HEK293 (cell line): ENCODE measurements at regions not wholly inside any gene's neighbourhood (a gene's known extent, or its start where the extent isn't known, plus 50 kb on each side); places are given as distances from the start of the nearest gene placed in this dataset.

Source experiments
- CTCF ChIA-PET: fragments of 350-600 bp; formaldehyde crosslinking; extraction: SDS; loops from one replicate; lab custom pipeline; 2021; ENCODE audit warnings: antibody characterized with exemption; lab: Yijun Ruan, JAX
- POLR2A ChIA-PET: fragments of 300-600 bp; formaldehyde crosslinking; extraction: SDS; loops from one replicate; lab custom pipeline; 2020; ENCODE audit warnings: antibody characterized with exemption, inconsistent platforms; lab: Yijun Ruan, JAX
- H3K27ac ChIP-seq: fragments of 200-500 bp; sonication (Bioruptor generic); 2 replicates; pipeline ENCODE4 v1.5.1; 2014; ENCODE audit warnings: low read depth, low read length, control low read depth, inconsistent platforms; ENCODE audit errors: extremely low read depth
- H3K36me3 ChIP-seq, 2 experiments: fragments of 200-500 bp in 1 of 2; sonication (Bioruptor generic) in 1 of 2; 1 replicate in 1 of 2; 2 replicates in 1 of 2; pipeline ENCODE4 v1.5.1; 2014 to 2017; ENCODE audit warnings: inconsistent platforms in 2 of 2, low read length in 2 of 2; ENCODE audit not compliant: control insufficient read depth in 2 of 2, insufficient read depth in 1 of 2
- H3K4me1 ChIP-seq: fragments of 200-500 bp; sonication (Bioruptor generic); 2 replicates; pipeline ENCODE4 v1.5.1; 2014; ENCODE audit warnings: mild to moderate bottlenecking, low read length, inconsistent platforms; ENCODE audit not compliant: control insufficient read depth, insufficient read depth
- H3K4me3 ChIP-seq: 2 replicates; pipeline ENCODE4 v1.5.1; 2011; ENCODE audit warnings: low read depth, mild to moderate bottlenecking, control low read depth, low read length, moderate library complexity
- H3K9me3 ChIP-seq: fragments of 200-500 bp; sonication (Bioruptor generic); 2 replicates; pipeline ENCODE4 v1.5.1; 2014; ENCODE audit warnings: low read depth, low read length, inconsistent platforms; ENCODE audit not compliant: control insufficient read depth, insufficient read depth
- ATF2 ChIP-seq: fragments of 450-650 bp; formaldehyde crosslinking; IDR thresholded peaks from 2 replicates; pipeline ENCODE4 v1.5.1; 2016; ENCODE audit warnings: missing biosample characterization, missing genetic modification characterization, low read depth
- HOXC10 ChIP-seq: sonication (generic); formaldehyde crosslinking; IDR thresholded peaks from 2 replicates; pipeline ENCODE4 v1.8.1; 2023; ENCODE audit warnings: mild to moderate bottlenecking, missing genetic modification reagents
- KLF7 ChIP-seq: fragments of 450-650 bp; formaldehyde crosslinking; IDR thresholded peaks from 2 replicates; pipeline ENCODE4 v1.5.1; 2016; ENCODE audit warnings: missing biosample characterization, missing genetic modification characterization, borderline replicate concordance
- MZF1 ChIP-seq: fragments of 450-650 bp; formaldehyde crosslinking; IDR thresholded peaks from 2 replicates; pipeline ENCODE4 v1.5.1; 2017; ENCODE audit warnings: missing biosample characterization, missing genetic modification characterization, borderline replicate concordance
- SCRT2 ChIP-seq: fragments of 450-650 bp; formaldehyde crosslinking; IDR thresholded peaks from 2 replicates; pipeline ENCODE4 v1.5.1; 2016; ENCODE audit warnings: missing biosample characterization, missing genetic modification characterization
- ZBTB8A ChIP-seq: fragments of 450-650 bp; formaldehyde crosslinking; IDR thresholded peaks from 2 replicates; pipeline ENCODE4 v1.5.1; 2016; ENCODE audit warnings: missing biosample characterization, missing genetic modification characterization
- ZFP3 ChIP-seq: fragments of 450-650 bp; formaldehyde crosslinking; IDR thresholded peaks from 2 replicates; pipeline ENCODE4 v1.5.1; 2016; ENCODE audit warnings: low read depth, missing biosample characterization, missing genetic modification characterization
- ZFP37 ChIP-seq: fragments of 450-650 bp; formaldehyde crosslinking; IDR thresholded peaks from 2 replicates; pipeline ENCODE4 v1.5.1; 2016; ENCODE audit warnings: missing biosample characterization, missing genetic modification characterization
- ZNF133 ChIP-seq: fragments of 450-650 bp; formaldehyde crosslinking; IDR thresholded peaks from 2 replicates; pipeline ENCODE4 v1.5.1; 2016; ENCODE audit warnings: missing biosample characterization, missing genetic modification characterization
- ZNF449 ChIP-seq: fragments of 450-650 bp; formaldehyde crosslinking; IDR thresholded peaks from 2 replicates; pipeline ENCODE4 v1.5.1; 2017; ENCODE audit warnings: missing biosample characterization, mild to moderate bottlenecking, missing genetic modification characterization, moderate library complexity
- ZNF488 ChIP-seq: fragments of 450-650 bp; formaldehyde crosslinking; IDR thresholded peaks from 2 replicates; pipeline ENCODE4 v1.5.1; 2016; ENCODE audit warnings: missing biosample characterization, missing genetic modification characterization
- ZNF514 ChIP-seq: fragments of 450-650 bp; formaldehyde crosslinking; IDR thresholded peaks from 2 replicates; pipeline ENCODE4 v1.5.1; 2016; ENCODE audit warnings: missing biosample characterization, missing genetic modification characterization
- ZNF560 ChIP-seq: fragments of 450-650 bp; formaldehyde crosslinking; IDR thresholded peaks from 2 replicates; pipeline ENCODE4 v1.5.1; 2017; ENCODE audit warnings: missing biosample characterization, missing genetic modification characterization, borderline replicate concordance
- ZNF596 ChIP-seq: fragments of 450-650 bp; IDR thresholded peaks from 2 replicates; pipeline ENCODE4 v1.5.0; 2018; ENCODE audit warnings: missing biosample characterization, mild to moderate bottlenecking, missing genetic modification characterization, moderate library complexity
- ZNF654 ChIP-seq: fragments of 450-650 bp; formaldehyde crosslinking; IDR thresholded peaks from 2 replicates; pipeline ENCODE4 v1.5.1; 2016; ENCODE audit warnings: low read depth, missing biosample characterization, missing genetic modification characterization
- ZNF707 ChIP-seq: fragments of 450-650 bp; formaldehyde crosslinking; IDR thresholded peaks from 2 replicates; pipeline ENCODE4 v1.5.1; 2016; ENCODE audit warnings: missing biosample characterization, missing genetic modification characterization
- ZNF791 ChIP-seq: fragments of 450-650 bp; formaldehyde crosslinking; IDR thresholded peaks from 2 replicates; pipeline ENCODE4 v1.5.1; 2016; ENCODE audit warnings: missing biosample characterization, missing genetic modification characterization
- TF ChIP-seq, protein P1 (sequence below): fragments of 450-650 bp; formaldehyde crosslinking; IDR thresholded peaks from 2 replicates; pipeline ENCODE4 v1.5.1; 2016; ENCODE audit warnings: missing biosample characterization, missing genetic modification characterization
- TF ChIP-seq, protein P2 (sequence below): sonication (generic); formaldehyde crosslinking; IDR thresholded peaks from 2 replicates; pipeline ENCODE4 v1.8.1; 2022; ENCODE audit warnings: mild to moderate bottlenecking, moderate library complexity, missing genetic modification reagents
- TF ChIP-seq, protein P3 (sequence below): fragments of 450-650 bp; formaldehyde crosslinking; IDR thresholded peaks from 2 replicates; pipeline ENCODE4 v1.5.1; 2016; ENCODE audit warnings: missing biosample characterization, missing genetic modification characterization
- TF ChIP-seq, protein P4 (sequence below): fragments of 450-650 bp; formaldehyde crosslinking; IDR thresholded peaks from 2 replicates; pipeline ENCODE4 v1.5.1; 2016; ENCODE audit warnings: missing biosample characterization, missing genetic modification characterization

DNA sequence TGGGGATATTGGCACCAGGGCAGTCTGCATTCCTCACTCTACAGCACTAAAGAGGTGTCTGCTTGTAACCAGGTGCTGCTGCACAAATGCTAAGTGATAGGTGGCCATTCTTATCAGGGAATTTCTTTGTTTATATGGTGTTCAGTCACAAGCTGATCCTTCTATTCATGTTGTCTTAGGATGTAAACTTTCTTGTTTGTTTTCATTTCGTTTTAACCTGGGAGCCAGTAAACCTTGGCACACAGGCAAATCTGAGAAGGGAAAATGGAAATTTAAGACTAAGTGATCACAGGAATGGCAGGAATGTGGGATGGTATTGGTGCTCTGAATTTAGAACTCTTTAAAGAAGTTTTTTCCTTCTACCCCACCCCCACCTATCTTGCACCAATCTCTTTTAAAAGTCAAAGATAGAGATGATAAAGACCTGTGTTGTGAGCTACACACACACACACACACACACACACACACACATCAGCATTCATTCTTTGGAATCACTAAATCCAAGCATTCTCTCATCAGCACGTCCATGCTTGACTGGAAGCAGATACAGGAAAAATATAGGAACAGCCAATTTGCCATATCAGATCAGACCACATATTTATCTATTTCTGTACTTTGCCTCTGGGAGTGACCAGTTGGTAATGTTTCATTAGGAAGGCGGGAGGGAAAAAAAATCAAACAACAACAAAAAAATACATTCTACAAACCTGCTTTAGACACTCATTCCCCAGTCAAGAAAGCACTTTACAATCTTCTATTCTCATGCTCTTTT lies 451.4 kb upstream of the ADGRL2 start (continued):
- TF ChIP-seq ZNF707 (no peak), MZF1 (tag by site-specific recombination) (no peak)
- TF ChIP-seq, protein P1, sequence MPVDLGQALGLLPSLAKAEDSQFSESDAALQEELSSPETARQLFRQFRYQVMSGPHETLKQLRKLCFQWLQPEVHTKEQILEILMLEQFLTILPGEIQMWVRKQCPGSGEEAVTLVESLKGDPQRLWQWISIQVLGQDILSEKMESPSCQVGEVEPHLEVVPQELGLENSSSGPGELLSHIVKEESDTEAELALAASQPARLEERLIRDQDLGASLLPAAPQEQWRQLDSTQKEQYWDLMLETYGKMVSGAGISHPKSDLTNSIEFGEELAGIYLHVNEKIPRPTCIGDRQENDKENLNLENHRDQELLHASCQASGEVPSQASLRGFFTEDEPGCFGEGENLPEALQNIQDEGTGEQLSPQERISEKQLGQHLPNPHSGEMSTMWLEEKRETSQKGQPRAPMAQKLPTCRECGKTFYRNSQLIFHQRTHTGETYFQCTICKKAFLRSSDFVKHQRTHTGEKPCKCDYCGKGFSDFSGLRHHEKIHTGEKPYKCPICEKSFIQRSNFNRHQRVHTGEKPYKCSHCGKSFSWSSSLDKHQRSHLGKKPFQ = no peak

- CTCF ChIA-PET = no interaction called here
- no peaks in the 10 kb centered on the region for H3K36me3 ChIP-seq
- no peaks in the 10 kb centered on the region for H3K4me1 ChIP-seq
- no peak for TF ChIP-seq ZNF791
- TF ChIP-seq ZNF654 = no peak
- no peak for TF ChIP-seq ZBTB8A (tag by site-specific recombination)
- no peak for TF ChIP-seq ATF2 (tag by site-specific recombination)
- TF ChIP-seq ZNF488 (tag by site-specific recombination) = no peak
- TF ChIP-seq ZNF133 (tag by site-specific recombination) = no peak
- TF ChIP-seq ZNF560 (tag by site-specific recombination) = no peak
- no peak for TF ChIP-seq KLF7
- TF ChIP-seq ZNF514 (tag by site-specific recombination) = no peak
- no peak for TF ChIP-seq ZFP3 (tag by site-specific recombination)
- H3K4me3 ChIP-seq = no peak overlapping the region
- POLR2A ChIA-PET = no interaction called here
- H3K9me3 ChIP-seq = no peaks in the 10 kb centered on the region
- no peak overlapping the region for H3K27ac ChIP-seq
These were observed 455.6 kb upstream of the ADGRL2 start for GRCh38 chr1:81345110-81345509.

DNA sequence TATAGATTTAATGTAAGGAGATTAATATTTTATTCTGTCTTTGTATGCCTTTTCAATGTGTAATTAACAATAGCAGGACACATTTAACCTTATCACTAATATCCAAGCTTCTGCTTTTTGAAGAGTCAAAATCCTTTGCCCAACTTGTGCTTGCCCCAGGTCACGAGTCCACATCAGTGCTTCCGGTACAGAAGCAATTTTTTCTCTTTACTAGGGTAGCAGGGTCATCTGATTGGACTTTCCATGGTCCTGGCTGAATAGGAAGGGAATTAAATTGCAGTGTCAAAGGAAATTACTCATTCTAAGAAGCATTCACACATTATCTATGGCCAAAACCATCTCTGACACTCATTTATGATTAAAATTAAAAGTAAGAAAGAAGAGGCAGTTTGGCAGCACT lies 460.5 kb upstream of the ADGRL2 start:
- Histone ChIP-seq H3K27ac (no peak overlapping the region), H3K4me3 (no peak overlapping the region), H3K36me3 (no peaks in the 10 kb centered on the region), H3K4me1 (no peaks in the 10 kb centered on the region), H3K9me3 (no peaks in the 10 kb centered on the region)
- ChIA-PET POLR2A (no interaction called here), CTCF (no interaction called here)
- TF ChIP-seq, protein P2, sequence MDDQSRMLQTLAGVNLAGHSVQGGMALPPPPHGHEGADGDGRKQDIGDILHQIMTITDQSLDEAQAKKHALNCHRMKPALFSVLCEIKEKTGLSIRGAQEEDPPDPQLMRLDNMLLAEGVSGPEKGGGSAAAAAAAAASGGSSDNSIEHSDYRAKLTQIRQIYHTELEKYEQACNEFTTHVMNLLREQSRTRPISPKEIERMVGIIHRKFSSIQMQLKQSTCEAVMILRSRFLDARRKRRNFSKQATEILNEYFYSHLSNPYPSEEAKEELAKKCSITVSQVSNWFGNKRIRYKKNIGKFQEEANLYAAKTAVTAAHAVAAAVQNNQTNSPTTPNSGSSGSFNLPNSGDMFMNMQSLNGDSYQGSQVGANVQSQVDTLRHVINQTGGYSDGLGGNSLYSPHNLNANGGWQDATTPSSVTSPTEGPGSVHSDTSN (CRISPR knock-in tag) = no peak
- TF ChIP-seq ZFP3 (tag by site-specific recombination) (no peak), ZFP37 (tag by site-specific recombination) (no peak), SCRT2 (tag by site-specific recombination) (no peak), ZNF596 (tag by site-specific recombination) (no peak), HOXC10 (CRISPR knock-in tag) (no peak), ZNF449 (no peak)
- TF ChIP-seq, protein P3, sequence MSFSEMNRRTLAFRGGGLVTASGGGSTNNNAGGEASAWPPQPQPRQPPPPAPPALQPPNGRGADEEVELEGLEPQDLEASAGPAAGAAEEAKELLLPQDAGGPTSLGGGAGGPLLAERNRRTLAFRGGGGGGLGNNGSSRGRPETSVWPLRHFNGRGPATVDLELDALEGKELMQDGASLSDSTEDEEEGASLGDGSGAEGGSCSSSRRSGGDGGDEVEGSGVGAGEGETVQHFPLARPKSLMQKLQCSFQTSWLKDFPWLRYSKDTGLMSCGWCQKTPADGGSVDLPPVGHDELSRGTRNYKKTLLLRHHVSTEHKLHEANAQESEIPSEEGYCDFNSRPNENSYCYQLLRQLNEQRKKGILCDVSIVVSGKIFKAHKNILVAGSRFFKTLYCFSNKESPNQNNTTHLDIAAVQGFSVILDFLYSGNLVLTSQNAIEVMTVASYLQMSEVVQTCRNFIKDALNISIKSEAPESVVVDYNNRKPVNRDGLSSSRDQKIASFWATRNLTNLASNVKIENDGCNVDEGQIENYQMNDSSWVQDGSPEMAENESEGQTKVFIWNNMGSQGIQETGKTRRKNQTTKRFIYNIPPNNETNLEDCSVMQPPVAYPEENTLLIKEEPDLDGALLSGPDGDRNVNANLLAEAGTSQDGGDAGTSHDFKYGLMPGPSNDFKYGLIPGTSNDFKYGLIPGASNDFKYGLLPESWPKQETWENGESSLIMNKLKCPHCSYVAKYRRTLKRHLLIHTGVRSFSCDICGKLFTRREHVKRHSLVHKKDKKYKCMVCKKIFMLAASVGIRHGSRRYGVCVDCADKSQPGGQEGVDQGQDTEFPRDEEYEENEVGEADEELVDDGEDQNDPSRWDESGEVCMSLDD (tag by site-specific recombination) = no peak
- TF ChIP-seq, protein P4, sequence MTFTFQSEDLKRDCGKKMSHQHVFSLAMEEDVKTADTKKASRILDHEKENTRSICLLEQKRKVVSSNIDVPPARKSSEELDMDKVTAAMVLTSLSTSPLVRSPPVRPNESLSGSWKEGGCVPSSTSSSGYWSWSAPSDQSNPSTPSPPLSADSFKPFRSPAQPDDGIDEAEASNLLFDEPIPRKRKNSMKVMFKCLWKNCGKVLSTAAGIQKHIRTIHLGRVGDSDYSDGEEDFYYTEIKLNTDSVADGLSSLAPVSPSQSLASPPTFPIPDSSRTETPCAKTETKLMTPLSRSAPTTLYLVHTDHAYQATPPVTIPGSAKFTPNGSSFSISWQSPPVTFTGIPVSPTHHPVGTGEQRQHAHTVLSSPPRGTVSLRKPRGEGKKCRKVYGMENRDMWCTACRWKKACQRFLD (tag by site-specific recombination) = no peak
